ENCODE measurements at regions not wholly inside any gene's neighbourhood (a gene's known extent, or its start where the extent isn't known, plus 50 kb on each side); places are given as distances from the start of the nearest gene placed in this dataset.

- Histone ChIP-seq H3K79me1 (ENCODE audit: low read depth, low read length) (no peaks in the 10 kb centered on the region), H2AK5ac (ENCODE audit: low read depth, low read length) (no peak overlapping the region), H3K79me2 (ENCODE audit: control insufficient read depth in 1 of 2, insufficient read depth in 2 of 2, low read length in 2 of 2) (no peaks in the 10 kb centered on the region), H3K4me2 (ENCODE audit: insufficient read depth in 1 of 2, low read depth in 2 of 2, low read length in 2 of 2) (no peak overlapping the region), H2AFZ (ENCODE audit: low read length) (no peak overlapping the region), H3K4me3 (ENCODE audit: extremely low read depth in 1 of 4, insufficient read depth in 2 of 4, low read depth in 3 of 4, low read length in 4 of 4) (no peak overlapping the region), H3K4me1 (replicated peaks in 1 of 4; ENCODE audit: control insufficient read depth in 3 of 4, insufficient read depth in 4 of 4, low read length in 3 of 4) (peaks cover 0 to 3% (median 0%) of the 10 kb centered on the region in 4 experiments; a peak in 1 of 7 replicates), H3K4ac (replicated peaks; ENCODE audit: insufficient read length, low read depth, low read length) (no peak overlapping the region), H4K8ac (ENCODE audit: extremely low read depth, insufficient read depth, low read length) (no peak overlapping the region), H2BK120ac (replicated peaks; ENCODE audit: low read depth, low read length) (no peak overlapping the region), H3K27me3 (replicated peaks in 1 of 4; ENCODE audit: control insufficient read depth in 3 of 4, extremely low read depth in 1 of 4, insufficient read depth in 3 of 4, low read length in 3 of 4) (no peaks in the 10 kb centered on the region), H2BK20ac (ENCODE audit: low read length) (no peak overlapping the region), H3K36me3 (ENCODE audit: control insufficient read depth in 2 of 4, insufficient read depth in 4 of 4, low read length in 3 of 4) (no peaks in the 10 kb centered on the region), H3K27ac (ENCODE audit: low read depth, low read length) (no peak overlapping the region), H2BK15ac (ENCODE audit: low read length) (no peak overlapping the region), H3K23ac (ENCODE audit: insufficient read length) (no peak overlapping the region), H2BK5ac (ENCODE audit: low read depth, low read length) (no peak overlapping the region), H3K56ac (replicated peaks; ENCODE audit: insufficient read length, low read depth, low read length) (no peak overlapping the region), H3K9ac (replicated peaks in 1 of 4; ENCODE audit: extremely low read depth in 1 of 4, low read depth in 3 of 4, low read length in 3 of 4) (no peak overlapping the region), H4K91ac (replicated peaks; ENCODE audit: insufficient read length, low read length) (no peak overlapping the region), H2BK12ac (ENCODE audit: low read depth, low read length) (no peak overlapping the region), H3K9me3 (ENCODE audit: insufficient read depth in 2 of 2, low read depth in 1 of 2, low read length in 1 of 2) (no peaks in the 10 kb centered on the region), H3K23me2 (ENCODE audit: low read depth, low read length) (no peaks in the 10 kb centered on the region), H3K18ac (ENCODE audit: extremely low read depth, low read length) (no peak overlapping the region), H4K5ac (ENCODE audit: insufficient read length, low read depth, low read length) (no peak overlapping the region), H3K14ac (ENCODE audit: insufficient read length) (no peak overlapping the region), H4K20me1 (replicated peaks in 1 of 2; ENCODE audit: control insufficient read depth in 1 of 2, insufficient read depth in 2 of 2, low read length in 2 of 2) (no peaks in the 10 kb centered on the region)
- FAIRE-seq, result no peak
- WGBS, 2 experiments (ENCODE audit: extremely low coverage in 1 of 2, insufficient coverage in 1 of 2, insufficient read length in 1 of 2, insufficient replicate concordance in 2 of 2, low coverage in 1 of 2, low lambda C conversion rate in 2 of 2, missing lambda C conversion rate in 1 of 2), result 75% methylated on average over 4 of the region's 4 CpGs; no CpG with 5 or more reads in 1 of the 2 experiments
- no peak for DNase-seq (ENCODE audit: low read depth in 1 of 2, low spot score in 2 of 2)
- no peak for TF ChIP-seq SIX5 (IDR thresholded peaks at IDR 0.05; ENCODE audit: low read depth, low read length)
- TF ChIP-seq HDAC2 (IDR thresholded peaks at IDR 0.05; ENCODE audit: borderline replicate concordance in 1 of 2, low read depth in 2 of 2, low read length in 2 of 2), result no peak
- TF ChIP-seq CREB1 (IDR thresholded peaks at IDR 0.05), result no peak
- TF ChIP-seq CBX5 (IDR thresholded peaks at IDR 0.05; ENCODE audit: low read depth, low read length), result no peak
- TF ChIP-seq RBBP5 (IDR thresholded peaks at IDR 0.05; ENCODE audit: borderline replicate concordance, low read depth, low read length), result no peak
- TF ChIP-seq MAFK (IDR thresholded peaks at IDR 0.05; ENCODE audit: low read depth, low read length), result no peak
- no peak for TF ChIP-seq CTBP2 (IDR thresholded peaks at IDR 0.05; ENCODE audit: borderline replicate concordance, insufficient read depth, insufficient read length, low read length)
- TF ChIP-seq FOSL1 (IDR thresholded peaks at IDR 0.05; ENCODE audit: insufficient read depth, low read depth, low read length), result no peak
- no peak for TF ChIP-seq KDM1A (IDR thresholded peaks at IDR 0.05; ENCODE audit: borderline replicate concordance, low read length)
- TF ChIP-seq RAD21 (IDR thresholded peaks at IDR 0.05 in 1 of 2, conservative IDR thresholded peaks at IDR 0.05 in 1 of 2; ENCODE audit: low read depth in 2 of 2, low read length in 2 of 2), result no peak
- no peak for TF ChIP-seq JUND (IDR thresholded peaks at IDR 0.05; ENCODE audit: low read length)
- CTCF ChIA-PET (ENCODE audit: partially characterized antibody), result interaction anchor here (1.1 to 1.9 kb wide), 2 partner anchors 88 to 242 kb away, joined by 3 to 4 read pairs; no protein-coding TSS in a partner anchor
- POLR2A ChIA-PET (ENCODE audit: partially characterized antibody), result no interaction called here
These were observed 130.8 kb upstream of the BMP4 start for GRCh38 chr14:54087376-54087775.
